K562 (cell line): ENCODE measurements at regions not wholly inside any gene's neighbourhood (a gene's known extent, or its start where the extent isn't known, plus 50 kb on each side); places are given as distances from the start of the nearest gene placed in this dataset.
A peak's percentile ranks its signal among the peaks of the same experiment; 100 is the strongest.

Experiments
- BHLHE40 ChIP-seq: IDR thresholded peaks from 2 replicates; pipeline ENCODE4 v1.6.1; 2011; ENCODE audit warnings: low read length, improper control_type of control experiment
- FOXJ2 ChIP-seq: fragments of 200-800 bp; sonication (Bioruptor generic); IDR thresholded peaks from 2 replicates; pipeline ENCODE4 v1.6.1; 2016; ENCODE audit warnings: missing genetic modification characterization, missing compliant biosample characterization
- GATAD2B ChIP-seq: fragments of 450-650 bp; IDR thresholded peaks from 2 replicates; pipeline ENCODE4 v1.6.1; 2017; ENCODE audit warnings: mild to moderate bottlenecking, borderline replicate concordance
- KLF16 ChIP-seq: IDR thresholded peaks from 2 replicates; pipeline ENCODE4 v1.6.1; 2016; ENCODE audit warnings: antibody characterized with exemption
- MAFG ChIP-seq: fragments of 450-650 bp; conservative IDR thresholded peaks from 2 replicates; pipeline ENCODE4 v1.6.1; 2016; ENCODE audit warnings: missing genetic modification characterization, missing compliant biosample characterization
- MTA2 ChIP-seq: fragments of 450-650 bp; IDR thresholded peaks from 2 replicates; pipeline ENCODE4 v1.6.1; 2016; ENCODE audit warnings: low read depth
- MYC ChIP-seq, 2 experiments: fragments of 250-450 bp in 1 of 2; sonication (Bioruptor Pico) in 1 of 2; IDR thresholded peaks; 2 replicates each; pipeline versions ENCODE4 v1.5.1 to v1.6.1; 2012 to 2021; ENCODE audit warnings: low read depth in 2 of 2, borderline replicate concordance in 1 of 2, improper control_type of control experiment in 1 of 2, low read length in 1 of 2, mild to moderate bottlenecking in 1 of 2, moderate library complexity in 1 of 2
- NFIX ChIP-seq: fragments of 250-450 bp; sonication (Bioruptor Pico); IDR thresholded peaks from 2 replicates; pipeline ENCODE4 v1.4.0; 2020; ENCODE audit warnings: low read depth, mild to moderate bottlenecking, moderate library complexity
- RAD21 ChIP-seq, 2 experiments: fragments of 250-450 bp in 1 of 2; fragments of 450-650 bp in 1 of 2; sonication (Bioruptor Pico) in 1 of 2; formaldehyde crosslinking in 1 of 2; IDR thresholded peaks in 1 of 2; conservative IDR thresholded peaks in 1 of 2; 2 replicates each; pipeline versions ENCODE4 v1.4.0 to v1.8.0; 2020 to 2022; ENCODE audit warnings: mild to moderate bottlenecking in 2 of 2, moderate library complexity in 1 of 2
- ZNF316 ChIP-seq: fragments of 450-650 bp; IDR thresholded peaks from 2 replicates; pipeline ENCODE4 v1.6.1; 2016
- ZNF707 ChIP-seq: fragments of 250-450 bp; sonication (Bioruptor Pico); conservative IDR thresholded peaks from 2 replicates; pipeline ENCODE4 v1.8.0; 2022; ENCODE audit warnings: inconsistent platforms, mild to moderate bottlenecking, moderate library complexity
- ZSCAN29 ChIP-seq: fragments of 450-650 bp; IDR thresholded peaks from 2 replicates; pipeline ENCODE4 v1.6.1; 2017
- TF ChIP-seq, protein P1 (sequence below): fragments of 200-400 bp; formaldehyde crosslinking; IDR thresholded peaks from 2 replicates; pipeline ENCODE4 v1.6.1; 2017; ENCODE audit warnings: mild to moderate bottlenecking, low read depth, low read length, moderate library complexity
- TF ChIP-seq, protein P2 (sequence below): fragments of 250-450 bp; sonication (Bioruptor Pico); IDR thresholded peaks from 2 replicates; pipeline ENCODE4 v1.4.0; 2020; ENCODE audit warnings: borderline replicate concordance
- TF ChIP-seq, protein P3 (sequence below): fragments of 150-350 bp; conservative IDR thresholded peaks from 2 replicates; pipeline ENCODE4 v1.6.1; 2014; ENCODE audit warnings: low read length

DNA sequence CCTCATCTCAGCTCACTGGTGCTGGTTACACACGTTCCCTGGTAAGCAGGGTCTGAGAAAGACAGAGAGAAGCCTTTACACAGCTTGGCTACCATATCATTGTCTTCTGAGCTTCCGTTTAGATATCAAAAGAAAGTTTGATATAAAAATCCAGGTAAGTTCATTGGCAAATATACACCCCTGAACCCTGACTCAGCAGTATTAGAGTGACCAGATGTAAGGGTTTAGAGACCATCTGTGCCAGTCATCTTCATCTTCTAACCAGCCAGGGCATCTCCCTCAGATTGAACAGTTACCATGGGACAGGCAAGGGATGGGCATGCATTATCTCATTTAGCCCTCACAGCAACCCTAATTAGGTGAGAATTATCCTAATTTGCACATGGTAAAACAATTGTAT is 232.1 kb downstream of the MED10 start (continued):
- TF ChIP-seq, protein P1, sequence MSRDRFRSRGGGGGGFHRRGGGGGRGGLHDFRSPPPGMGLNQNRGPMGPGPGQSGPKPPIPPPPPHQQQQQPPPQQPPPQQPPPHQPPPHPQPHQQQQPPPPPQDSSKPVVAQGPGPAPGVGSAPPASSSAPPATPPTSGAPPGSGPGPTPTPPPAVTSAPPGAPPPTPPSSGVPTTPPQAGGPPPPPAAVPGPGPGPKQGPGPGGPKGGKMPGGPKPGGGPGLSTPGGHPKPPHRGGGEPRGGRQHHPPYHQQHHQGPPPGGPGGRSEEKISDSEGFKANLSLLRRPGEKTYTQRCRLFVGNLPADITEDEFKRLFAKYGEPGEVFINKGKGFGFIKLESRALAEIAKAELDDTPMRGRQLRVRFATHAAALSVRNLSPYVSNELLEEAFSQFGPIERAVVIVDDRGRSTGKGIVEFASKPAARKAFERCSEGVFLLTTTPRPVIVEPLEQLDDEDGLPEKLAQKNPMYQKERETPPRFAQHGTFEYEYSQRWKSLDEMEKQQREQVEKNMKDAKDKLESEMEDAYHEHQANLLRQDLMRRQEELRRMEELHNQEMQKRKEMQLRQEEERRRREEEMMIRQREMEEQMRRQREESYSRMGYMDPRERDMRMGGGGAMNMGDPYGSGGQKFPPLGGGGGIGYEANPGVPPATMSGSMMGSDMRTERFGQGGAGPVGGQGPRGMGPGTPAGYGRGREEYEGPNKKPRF = no peak
- TF ChIP-seq NFIX (CRISPR knock-in tag) = no peak
- TF ChIP-seq ZNF707 (CRISPR knock-in tag) = no peak
- no peak for TF ChIP-seq GATAD2B
- TF ChIP-seq, protein P2, sequence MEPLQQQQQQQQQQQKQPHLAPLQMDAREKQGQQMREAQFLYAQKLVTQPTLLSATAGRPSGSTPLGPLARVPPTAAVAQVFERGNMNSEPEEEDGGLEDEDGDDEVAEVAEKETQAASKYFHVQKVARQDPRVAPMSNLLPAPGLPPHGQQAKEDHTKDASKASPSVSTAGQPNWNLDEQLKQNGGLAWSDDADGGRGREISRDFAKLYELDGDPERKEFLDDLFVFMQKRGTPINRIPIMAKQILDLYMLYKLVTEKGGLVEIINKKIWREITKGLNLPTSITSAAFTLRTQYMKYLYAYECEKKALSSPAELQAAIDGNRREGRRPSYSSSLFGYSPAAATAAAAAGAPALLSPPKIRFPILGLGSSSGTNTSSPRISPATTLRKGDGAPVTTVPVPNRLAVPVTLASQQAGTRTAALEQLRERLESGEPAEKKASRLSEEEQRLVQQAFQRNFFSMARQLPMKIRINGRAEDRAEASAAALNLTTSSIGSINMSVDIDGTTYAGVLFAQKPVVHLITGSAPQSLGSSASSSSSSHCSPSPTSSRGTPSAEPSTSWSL = no peak
- no peak for TF ChIP-seq ZSCAN29
- TF ChIP-seq FOXJ2 (tag) = no peak
- TF ChIP-seq KLF16 = no peak
- peak; percentile 62 for TF ChIP-seq ZNF316
- TF ChIP-seq MTA2 = no peak
- no peak for TF ChIP-seq MYC (IDR thresholded peaks at IDR 0.05; ENCODE audit: low read depth, low read length)
- no peak for TF ChIP-seq MYC (CRISPR knock-in tag; IDR thresholded peaks at IDR 0.05; ENCODE audit: borderline replicate concordance, low read depth)
- 0 out of 2 replicates have a peak, but pooled peaks have one; percentile 32 for TF ChIP-seq MAFG
- TF ChIP-seq BHLHE40 = no peak
- TF ChIP-seq RAD21 (CRISPR knock-in tag; conservative IDR thresholded peaks at IDR 0.05 in 1 of 2, IDR thresholded peaks at IDR 0.05 in 1 of 2) = no peak
- TF ChIP-seq, protein P3, sequence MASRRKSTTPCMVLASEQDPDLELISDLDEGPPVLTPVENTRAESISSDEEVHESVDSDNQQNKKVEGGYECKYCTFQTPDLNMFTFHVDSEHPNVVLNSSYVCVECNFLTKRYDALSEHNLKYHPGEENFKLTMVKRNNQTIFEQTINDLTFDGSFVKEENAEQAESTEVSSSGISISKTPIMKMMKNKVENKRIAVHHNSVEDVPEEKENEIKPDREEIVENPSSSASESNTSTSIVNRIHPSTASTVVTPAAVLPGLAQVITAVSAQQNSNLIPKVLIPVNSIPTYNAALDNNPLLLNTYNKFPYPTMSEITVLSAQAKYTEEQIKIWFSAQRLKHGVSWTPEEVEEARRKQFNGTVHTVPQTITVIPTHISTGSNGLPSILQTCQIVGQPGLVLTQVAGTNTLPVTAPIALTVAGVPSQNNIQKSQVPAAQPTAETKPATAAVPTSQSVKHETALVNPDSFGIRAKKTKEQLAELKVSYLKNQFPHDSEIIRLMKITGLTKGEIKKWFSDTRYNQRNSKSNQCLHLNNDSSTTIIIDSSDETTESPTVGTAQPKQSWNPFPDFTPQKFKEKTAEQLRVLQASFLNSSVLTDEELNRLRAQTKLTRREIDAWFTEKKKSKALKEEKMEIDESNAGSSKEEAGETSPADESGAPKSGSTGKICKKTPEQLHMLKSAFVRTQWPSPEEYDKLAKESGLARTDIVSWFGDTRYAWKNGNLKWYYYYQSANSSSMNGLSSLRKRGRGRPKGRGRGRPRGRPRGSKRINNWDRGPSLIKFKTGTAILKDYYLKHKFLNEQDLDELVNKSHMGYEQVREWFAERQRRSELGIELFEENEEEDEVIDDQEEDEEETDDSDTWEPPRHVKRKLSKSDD = no peak
